ENCODE measurements at regions not wholly inside any gene's neighbourhood (a gene's known extent, or its start where the extent isn't known, plus 50 kb on each side); places are given as distances from the start of the nearest gene placed in this dataset.

DNA sequence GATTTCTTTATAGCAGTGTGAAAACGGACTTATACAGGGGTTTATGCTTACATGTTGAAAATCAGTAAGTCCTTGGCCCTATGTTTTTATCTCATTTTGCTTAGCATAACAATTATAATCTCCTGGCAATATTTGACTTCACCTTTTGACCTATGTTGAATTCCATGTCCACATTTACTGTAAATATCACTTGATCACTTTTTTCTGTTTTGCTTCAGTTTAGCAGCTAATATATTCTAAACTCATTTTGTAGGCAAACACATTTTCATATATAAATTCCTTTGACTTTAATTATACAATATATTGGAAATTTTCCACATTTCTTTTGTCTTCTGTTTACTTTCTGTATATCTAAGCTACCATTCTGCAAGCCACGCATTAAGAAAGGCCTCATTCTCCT lies 674.0 kb downstream of the MAT2B start:
- no peak for TF ChIP-seq POLR2A (IDR thresholded peaks at IDR 0.05; ENCODE audit: extremely low read depth, insufficient read length)
- TF ChIP-seq, protein P1, sequence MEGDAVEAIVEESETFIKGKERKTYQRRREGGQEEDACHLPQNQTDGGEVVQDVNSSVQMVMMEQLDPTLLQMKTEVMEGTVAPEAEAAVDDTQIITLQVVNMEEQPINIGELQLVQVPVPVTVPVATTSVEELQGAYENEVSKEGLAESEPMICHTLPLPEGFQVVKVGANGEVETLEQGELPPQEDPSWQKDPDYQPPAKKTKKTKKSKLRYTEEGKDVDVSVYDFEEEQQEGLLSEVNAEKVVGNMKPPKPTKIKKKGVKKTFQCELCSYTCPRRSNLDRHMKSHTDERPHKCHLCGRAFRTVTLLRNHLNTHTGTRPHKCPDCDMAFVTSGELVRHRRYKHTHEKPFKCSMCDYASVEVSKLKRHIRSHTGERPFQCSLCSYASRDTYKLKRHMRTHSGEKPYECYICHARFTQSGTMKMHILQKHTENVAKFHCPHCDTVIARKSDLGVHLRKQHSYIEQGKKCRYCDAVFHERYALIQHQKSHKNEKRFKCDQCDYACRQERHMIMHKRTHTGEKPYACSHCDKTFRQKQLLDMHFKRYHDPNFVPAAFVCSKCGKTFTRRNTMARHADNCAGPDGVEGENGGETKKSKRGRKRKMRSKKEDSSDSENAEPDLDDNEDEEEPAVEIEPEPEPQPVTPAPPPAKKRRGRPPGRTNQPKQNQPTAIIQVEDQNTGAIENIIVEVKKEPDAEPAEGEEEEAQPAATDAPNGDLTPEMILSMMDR (IDR thresholded peaks at IDR 0.05; ENCODE audit: low read depth, low read length) = no peak
- TF ChIP-seq, protein P2, sequence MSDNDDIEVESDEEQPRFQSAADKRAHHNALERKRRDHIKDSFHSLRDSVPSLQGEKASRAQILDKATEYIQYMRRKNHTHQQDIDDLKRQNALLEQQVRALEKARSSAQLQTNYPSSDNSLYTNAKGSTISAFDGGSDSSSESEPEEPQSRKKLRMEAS (IDR thresholded peaks at IDR 0.05; ENCODE audit: low read depth, low read length) = no peak
- no peak for TF ChIP-seq MYC (IDR thresholded peaks at IDR 0.05; ENCODE audit: low read depth, low read length)

Data from NB4 (cell line).